ENCODE measurements at regions not wholly inside any gene's neighbourhood (a gene's known extent, or its start where the extent isn't known, plus 50 kb on each side); places are given as distances from the start of the nearest gene placed in this dataset.

DNA sequence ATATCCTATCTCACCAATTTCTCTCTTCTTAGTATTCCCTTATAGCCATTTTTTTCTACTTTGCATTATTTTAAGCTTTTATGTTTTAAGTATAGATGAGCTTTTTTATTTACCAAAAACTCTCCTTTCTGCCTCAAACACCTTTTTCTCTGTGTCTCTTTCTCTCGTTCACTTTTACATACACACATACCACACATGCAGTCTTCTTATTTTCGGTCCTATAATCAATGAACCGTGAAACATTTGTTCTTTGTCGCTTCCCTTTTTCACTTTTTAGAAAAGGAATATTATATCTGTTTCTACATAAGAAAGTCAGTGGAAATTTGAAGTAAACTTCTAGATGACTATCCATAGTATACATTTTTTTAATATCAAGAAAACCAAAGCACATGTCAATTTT is 183.2 kb downstream of the MRPL39 start:
- DNase-seq (ENCODE audit: low read depth in 2 of 2) = no peak

DNA sequence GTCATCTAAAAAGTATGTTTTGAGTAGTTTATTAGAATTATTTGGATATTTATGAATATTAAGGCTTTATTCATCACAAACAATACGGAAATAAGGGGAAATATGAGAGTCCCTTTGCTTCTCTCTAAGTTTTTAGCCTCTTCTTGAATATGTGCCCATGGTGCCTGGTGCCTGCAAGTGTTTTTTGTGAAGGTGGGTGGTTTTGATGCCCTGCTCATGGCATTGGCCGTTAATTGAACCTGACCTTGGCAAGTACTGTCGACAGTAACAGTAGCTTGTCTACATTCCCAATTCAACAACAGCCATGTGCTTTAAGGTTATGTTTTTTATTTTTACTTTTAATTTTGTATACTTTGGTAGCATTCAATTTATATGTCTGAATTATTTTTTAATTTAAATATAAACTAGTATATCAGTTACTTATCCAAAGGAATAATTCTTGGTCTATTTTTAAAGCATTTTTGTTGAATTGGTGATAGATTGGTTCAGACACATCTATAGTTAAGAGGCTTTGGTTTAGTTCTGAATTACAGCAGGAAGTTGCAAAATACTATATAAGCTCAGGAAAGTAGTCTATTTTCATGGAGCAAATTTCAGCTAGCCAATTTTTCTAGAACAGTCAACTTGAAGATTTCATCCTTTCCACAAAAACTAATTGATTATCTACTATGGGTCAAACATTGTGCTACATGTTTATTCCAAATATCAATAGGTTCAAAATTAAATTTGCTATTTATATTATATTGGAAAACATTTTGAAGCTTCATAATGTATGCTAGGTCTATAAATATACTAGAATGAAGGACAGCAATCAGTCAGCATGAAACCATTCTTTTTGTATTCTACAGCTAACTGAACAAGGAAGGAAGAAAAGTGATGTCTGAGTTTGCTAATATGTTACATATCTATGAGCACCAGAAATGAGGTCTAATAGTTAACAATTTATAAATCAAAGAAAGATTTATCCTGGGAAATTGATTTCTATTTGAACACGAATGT is 184.4 kb downstream of the MRPL39 start:
- no peak for DNase-seq (ENCODE audit: low read depth in 2 of 2)

DNA sequence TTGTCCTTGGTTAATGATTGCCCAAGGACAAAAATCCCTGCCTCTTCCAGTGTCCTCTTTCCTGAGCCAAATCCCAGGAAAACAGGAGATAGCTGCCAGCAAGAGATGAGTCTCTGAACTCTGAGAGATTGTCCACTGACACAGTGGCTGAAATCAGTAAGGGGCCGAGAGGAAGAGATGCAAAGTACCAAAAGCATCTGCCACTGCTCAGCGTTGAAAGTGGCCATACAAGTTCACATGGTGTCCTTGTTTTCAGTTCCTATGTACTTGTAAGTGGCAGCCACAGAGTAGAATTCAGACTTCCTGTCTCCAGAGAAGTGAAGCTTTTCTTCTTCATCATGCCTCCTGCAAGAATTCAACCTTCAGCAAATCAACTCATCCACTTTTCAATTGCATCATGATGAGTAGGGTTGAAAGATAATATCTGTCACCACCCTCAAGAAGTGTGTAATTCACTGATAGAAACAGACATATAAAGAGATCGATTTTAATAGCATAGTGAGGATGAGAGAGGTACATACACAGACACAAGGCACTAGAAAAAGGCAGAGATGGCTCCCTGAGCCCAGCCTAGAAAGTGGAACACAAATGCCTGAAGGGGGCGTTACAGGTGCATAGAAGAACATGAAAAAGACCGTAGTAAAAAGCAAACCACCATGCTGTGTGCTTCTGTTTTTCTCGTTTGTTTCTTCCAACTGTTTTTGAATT is 185.8 kb downstream of the MRPL39 start:
- peak; percentile 10 to 14 for DNase-seq (ENCODE audit: low read depth in 2 of 2)

DNA sequence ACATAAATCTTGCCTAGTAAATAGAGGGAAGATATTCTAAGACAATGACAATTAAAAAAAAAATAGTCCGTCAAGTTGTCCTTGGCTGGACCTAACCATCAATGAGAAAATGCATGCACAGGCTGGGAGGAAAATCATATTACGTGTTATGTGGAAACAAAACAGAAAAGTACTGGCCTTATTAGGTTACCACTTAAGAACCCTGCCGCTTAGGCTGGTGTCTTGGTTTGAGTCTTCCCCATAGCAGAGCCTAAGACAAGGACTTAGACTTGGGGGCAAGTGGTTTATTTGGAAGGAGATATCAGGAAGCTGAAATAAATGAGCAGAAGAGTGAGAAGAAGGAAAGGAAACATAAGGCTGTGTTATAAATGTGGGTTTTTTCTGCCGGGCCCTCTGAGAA is 186.4 kb downstream of the MRPL39 start:
- DNase-seq (ENCODE audit: low read depth in 2 of 2) = no peak

DNA sequence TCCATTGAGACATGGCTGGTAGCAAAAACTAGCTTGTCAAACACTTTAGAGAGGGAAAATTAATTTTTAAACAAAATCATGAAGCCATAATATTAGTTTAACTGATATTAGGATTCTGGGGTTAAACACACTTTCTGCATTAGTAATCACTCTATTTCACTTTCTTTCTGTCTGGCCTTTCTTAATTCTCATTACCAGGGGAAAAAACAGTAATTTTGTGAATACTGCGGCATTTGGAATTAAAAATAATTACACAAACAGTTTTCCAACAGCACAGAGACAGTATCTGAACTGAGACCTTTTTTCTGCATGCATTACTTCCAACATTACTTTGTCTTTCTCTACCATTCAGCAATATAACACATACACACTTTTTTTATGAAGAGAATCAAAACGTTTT is 190.6 kb downstream of the MRPL39 start:
- no peak for DNase-seq (ENCODE audit: low read depth in 2 of 2)

DNA sequence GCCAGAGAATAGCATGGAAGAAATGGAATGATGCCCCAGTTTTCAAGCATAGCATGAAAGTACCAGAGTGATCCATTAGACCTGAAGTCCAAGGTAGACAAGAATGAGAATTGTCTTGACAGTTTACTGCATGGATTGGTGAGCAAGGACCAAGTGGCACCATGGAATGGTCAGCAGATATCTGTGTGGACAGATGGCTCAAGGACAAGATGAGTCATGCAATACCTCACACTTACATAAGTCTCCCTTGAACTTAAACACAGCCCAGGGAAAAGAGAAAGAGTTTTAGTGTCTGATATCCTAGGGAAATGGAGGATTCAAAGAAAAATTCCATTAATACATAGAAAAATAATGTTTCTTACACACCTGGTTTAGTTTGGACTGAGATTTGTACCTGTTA is 195.2 kb downstream of the MRPL39 start:
- DNase-seq (ENCODE audit: low read depth in 2 of 2) = no peak

DNA sequence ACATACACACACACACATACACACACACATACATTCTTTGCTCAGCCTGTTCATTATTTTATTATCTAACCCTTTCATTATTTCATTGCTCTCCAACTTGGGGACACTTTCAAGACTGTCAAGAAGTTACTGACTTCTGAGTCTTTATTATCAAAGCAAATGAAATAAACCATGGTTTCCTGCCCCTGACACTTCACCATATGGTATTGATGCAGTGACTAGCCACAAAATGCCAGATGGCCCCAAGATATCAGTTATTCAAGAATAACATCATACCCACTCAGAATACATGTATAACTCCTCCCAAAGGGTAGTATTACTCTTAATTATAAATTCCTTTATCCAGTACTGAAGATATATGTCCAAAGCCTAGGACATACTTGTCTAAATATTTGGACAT is 197.3 kb downstream of the MRPL39 start:
- no peak for DNase-seq (ENCODE audit: low read depth in 2 of 2)

DNA sequence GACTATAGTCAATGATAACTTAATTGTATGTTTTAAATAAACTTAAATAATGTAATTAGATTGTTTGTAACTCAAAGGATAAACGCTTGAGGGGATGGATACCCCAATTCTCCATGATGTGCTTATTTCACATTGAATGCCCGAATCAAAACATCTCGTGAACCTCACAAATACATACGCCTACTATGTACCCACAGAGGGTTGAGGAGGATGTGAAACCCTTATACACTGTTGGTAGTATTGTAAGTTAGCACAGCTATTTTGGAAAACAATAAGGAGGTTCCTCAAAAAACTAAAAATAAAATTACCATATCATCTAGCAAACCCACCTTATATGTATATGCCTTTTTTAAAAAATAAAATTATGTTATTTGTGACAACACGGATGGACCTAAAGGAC is 198.6 kb downstream of the MRPL39 start:
- no peak for DNase-seq (ENCODE audit: low read depth in 2 of 2)

DNA sequence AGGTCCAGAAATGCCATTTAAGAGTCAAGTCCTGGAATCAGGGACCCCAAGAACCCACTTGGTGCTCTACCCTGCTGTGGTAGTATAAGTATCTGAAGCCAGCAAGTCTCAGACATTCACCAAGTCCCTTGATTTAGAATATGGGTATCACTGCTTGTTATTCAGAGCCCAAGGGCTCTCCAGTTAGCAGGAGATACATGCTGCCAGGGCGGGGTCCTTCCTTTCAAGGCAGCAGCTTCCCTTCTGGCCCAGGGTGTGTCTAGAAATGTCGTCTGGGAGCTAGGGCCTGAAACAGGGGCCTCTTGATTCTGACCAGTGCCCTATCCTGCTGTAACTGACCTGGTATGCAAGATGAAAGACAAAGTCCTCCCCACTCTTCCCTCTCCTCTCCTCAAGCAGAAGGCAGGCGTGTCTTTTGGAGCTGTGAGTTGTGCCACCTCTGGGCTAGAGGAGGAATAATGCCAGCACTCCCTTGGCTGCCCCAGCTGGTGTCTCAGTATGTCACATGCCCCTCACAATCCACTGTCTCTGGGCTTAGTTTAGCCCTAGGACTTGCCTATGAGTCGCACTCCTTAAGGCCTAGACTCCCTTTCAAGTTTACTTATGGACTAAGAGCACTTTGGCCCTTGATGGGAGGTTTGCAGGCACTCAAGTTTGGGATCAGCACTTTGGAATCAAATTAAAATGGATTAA is 200.2 kb downstream of the MRPL39 start:
- DNase-seq (ENCODE audit: low read depth in 2 of 2) = no peak

DNA sequence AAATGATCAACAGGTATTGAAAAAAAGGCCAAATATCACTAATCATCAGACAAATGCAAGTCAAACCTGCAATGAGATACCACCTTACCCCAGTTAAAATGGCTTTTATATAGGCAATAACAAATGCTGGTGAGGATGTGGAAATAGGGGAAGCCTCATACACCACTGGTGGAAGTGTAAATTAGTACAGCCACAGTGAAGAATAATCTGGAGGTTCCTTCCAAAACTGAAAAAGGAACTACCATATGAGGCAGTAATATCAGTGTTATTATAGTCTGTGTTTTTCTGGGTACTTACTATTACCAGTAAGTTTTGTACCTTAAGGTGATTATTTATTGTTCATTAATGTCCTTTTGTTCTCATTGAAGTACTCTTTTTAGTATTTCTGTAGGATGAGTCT is 201.3 kb downstream of the MRPL39 start:
- DNase-seq (ENCODE audit: low read depth in 2 of 2) = no peak

DNA sequence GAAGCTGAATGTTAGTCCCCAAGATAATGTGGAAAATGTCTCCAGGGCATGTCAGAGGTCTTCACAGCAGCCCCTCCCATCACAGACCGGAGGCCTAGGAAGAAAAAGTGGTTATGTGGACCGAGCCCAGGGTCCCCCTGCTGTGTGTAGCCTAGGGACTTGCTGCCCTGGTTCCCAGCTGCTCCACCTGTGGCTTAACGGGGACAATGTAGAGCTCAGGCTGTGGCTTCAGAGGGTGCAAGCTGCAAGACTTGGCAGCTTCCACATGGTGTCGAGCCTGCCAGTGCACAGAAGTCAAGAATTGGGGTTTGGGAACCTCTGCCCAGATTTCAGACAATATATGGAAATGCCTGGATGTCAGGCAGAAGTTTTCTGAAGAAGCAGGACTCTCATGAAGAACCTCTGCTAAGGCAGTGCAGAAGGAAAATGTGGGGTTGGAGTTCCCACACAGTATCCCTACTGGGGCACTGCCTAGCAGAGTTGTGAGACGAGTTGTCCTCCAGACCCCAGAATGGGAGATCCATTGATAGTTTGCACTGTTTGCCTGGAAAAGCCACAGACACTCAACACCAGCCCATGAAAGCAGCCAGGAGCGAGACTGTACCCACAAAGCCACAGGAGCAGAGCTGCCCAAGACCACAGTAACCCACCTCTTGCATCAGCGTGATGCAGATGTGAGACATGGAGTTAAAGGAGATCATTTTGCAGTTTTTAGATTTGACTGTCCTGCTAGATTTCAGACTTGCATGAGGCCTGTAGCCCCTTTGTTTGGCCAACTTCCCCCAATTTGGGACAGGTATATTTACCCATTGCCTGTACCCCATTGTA is 204.9 kb downstream of the MRPL39 start:
- no peak for DNase-seq (ENCODE audit: low read depth in 2 of 2)

DNA sequence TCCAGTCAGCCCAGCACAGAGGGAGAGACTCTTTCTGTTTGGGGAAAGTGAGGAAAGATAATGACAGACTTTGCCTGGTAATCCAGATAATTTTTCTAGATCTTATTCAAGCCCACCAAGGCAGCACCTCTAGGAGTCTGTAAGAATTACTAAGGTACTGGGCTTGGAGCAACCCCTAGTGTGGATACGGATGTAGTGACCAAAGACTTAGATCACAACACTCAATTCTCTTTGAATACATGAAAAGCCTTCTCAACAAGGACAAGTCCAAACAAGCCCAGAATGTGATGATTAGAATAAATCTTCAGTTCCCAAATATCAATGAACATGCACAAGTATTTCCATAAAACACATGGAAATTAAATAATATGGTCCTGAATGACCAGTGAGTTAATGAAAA is 206.9 kb downstream of the MRPL39 start:
- no peak for DNase-seq (ENCODE audit: low read depth in 2 of 2)

DNA sequence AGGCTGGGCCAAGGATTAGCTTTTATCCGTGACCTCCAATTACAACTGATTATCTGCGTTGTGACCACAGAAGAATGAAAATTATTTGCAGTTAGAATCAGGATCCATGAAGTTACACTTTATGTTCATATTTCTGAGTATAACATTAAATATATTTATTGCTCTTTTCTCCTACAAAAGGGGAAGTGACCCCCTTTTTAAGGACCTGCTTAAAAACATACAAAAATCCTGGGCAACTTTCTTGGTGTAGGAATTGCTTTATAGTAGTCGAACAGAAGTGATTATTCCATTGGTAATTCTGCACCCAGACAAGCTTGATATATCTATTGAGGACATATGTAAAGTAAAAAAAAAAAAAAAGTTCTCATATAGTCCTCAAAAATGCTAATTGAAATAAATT is 208.7 kb downstream of the MRPL39 start:
- no peak for DNase-seq (ENCODE audit: low read depth in 2 of 2)

DNA sequence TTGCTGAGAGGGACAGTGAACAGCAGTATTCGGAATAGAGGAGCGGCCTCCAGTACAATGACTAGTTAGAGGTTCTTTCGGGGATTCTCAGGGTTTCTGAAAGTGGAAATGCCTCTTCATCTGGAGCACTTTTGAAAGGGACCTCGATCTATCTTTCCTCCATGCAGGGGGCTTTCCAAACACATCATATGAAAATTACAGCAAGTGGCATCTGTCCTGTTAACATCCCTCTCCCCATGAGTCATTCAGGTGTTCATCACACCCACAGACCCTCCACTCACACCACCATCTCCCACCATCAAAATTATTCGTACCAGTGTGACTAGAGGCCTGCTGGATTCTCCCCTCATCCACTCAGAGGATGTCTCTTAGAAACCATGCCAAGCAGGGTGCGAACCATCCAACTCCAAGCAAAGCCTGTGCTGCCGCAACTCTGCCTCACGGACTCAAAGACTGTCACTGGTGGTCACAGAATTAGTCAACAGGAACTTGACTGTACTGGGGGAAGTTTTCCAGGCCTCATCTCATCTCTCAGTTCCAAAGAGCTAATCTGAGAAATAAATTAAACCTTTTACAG is 211.1 kb downstream of the MRPL39 start:
- DNase-seq (ENCODE audit: low read depth in 2 of 2) = peak in 1 of 2 donors; percentile 43

DNA sequence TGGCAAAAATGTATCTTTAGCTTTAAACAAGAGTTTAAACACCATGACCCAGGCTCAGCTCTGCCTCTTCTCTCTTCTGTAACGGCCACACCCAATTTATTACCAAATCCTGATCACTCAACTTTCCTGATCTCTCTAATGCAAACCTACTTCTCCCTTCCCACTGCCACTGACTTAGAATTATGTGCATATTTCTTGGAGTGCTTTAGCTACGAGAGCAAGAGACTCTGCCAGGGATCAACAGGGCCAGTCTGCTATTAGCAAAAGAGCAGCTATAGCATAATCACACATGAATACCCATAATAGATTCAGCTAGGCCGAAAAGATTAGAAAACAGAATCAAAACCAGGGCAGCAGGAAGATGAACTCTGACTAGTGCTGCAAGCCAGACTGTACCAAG is 215.5 kb downstream of the MRPL39 start:
- DNase-seq (ENCODE audit: low read depth in 2 of 2) = no peak

DNA sequence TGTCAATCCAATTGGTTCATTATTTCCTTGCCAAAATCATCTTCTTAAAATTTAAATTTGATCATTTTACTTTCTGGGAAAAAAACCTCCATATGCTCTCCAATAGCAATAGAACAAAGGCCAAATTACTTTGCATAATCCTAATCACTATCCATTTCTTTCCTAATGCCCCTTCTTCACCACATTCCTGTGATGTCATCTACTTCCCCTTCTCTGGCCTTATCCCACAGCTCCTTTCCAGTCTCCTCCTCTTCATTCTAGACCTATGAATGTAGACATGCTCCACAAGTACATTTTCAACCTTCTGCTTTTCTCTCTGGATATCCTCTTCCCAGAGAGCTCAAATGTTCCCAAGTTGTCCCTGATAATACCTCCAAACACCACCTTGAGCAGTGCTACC is 216.6 kb downstream of the MRPL39 start:
- no peak for DNase-seq (ENCODE audit: low read depth in 2 of 2)

DNA sequence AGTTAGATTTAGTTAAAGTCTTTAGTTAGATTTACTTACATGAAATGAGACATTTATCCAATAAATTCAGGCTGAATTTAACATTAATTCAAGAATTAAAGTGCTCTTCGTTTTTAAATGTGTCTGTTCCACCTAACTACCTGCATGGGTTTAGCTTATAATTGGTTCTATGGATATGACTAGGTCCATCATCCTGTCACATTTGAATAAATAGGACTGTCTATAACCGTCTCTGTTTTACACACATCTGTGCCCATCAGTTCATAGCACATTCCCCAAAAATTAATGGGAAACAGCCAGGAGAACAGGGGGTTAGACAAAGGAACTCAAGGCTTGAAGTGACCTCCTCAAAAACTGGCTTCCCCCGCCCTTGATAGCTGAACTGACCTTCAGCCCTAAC is 219.6 kb downstream of the MRPL39 start:
- DNase-seq (ENCODE audit: low read depth in 2 of 2) = no peak

DNA sequence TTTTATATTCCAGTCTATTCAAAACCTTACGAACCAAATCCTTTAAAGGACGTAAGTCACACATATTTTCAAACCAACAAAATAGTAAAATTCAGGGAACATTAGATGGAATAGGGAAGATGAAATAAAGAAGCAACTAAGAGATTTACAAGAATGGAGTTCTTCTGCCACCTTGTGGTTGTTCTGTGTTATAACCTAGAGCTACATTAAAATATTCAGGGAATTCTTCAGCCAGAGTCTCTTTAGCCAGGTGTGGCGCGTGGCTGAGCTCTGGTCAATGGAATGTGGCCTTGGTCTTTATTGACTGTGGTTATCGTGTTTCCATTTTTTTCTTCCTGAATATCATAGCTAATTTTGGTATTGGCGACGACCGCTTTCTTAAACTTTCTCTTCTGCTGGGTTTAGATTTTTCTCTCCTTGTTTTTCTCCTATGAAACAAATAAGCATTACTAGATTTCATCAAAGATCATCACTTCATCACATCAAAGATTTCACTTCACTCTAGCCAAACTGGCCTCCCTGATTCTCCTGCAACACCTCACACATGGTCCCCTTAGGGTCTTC is 221.3 kb downstream of the MRPL39 start:
- no peak for DNase-seq (ENCODE audit: low read depth in 2 of 2)

DNA sequence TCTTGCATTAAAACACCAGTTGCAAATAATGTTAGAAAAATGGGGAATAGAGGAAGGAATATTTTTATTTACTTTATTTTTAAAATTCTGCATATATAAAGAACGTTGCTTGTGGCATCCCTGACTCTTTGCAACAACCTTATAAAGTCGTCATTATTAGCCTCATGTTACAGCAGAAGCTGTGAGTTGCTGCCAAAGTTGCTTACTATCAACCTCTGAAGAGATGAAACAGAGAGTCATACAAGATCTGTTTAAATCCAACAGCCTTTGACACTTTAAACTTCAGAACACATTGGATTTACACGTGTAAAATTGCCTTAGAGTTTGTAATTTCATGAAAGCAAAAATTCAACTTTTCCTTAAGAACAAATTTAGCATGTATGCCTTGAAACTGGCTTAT is 221.9 kb downstream of the MRPL39 start:
- DNase-seq (ENCODE audit: low read depth in 2 of 2) = no peak

DNA sequence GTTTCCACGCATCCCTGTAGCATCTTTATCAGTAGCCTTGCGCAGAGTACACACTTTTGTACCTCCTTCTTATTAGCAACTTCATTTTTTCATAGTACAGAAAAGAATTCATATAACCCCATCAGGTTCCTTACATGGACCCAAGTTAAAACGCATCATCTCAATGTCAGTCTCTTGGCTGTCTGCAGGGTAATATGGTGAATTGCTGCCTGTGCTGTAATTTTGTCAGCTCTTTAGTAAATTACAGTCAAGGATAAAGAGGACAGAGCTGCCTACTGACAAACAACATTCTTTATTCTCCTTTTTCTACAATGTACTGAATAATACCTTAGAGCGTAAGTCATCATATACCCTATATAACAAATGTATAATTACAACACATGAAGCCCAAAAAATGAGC is 222.5 kb downstream of the MRPL39 start:
- DNase-seq (ENCODE audit: low read depth in 2 of 2) = no peak

DNA sequence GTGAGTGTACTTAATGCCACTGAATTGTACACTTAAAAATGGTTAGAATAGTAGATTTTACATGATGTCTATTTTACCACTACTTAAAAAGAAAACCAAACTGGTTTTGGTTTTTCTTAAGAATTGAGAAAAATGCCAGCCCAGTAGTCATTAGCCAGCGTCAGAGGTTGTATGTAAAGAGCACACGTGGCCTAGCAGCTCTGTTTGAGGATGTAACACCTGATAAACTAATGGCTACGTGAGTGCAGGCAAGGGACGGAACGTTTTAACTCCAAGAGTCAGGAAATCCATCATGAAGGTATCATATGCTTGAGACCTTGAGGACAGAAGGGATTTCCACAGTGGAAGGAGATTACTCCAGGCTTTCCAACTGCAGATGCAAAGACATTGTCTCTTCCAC is 223.7 kb downstream of the MRPL39 start:
- no peak for DNase-seq (ENCODE audit: low read depth in 2 of 2)

All from stimulated activated CD4-positive, alpha-beta T cell treated with anti-CD3 and anti-CD28 coated beads, Interleukin-1b, Interleukin-23, amount 100 ng/mL, for 1 hour (primary cell).